Activated naive CD4-positive, alpha-beta T cell treated with anti-CD3 and anti-CD28 coated beads, Interleukin-2, amount 50 U/mL, for 24 hours (primary cell): ENCODE measurements at regions not wholly inside any gene's neighbourhood (a gene's known extent, or its start where the extent isn't known, plus 50 kb on each side); places are given as distances from the start of the nearest gene placed in this dataset.

Source experiments
- H3K27ac Mint-ChIP-seq: one replicate; pipeline ENCODE4 v1.8.0; 2021; ENCODE audit warnings: mild to moderate bottlenecking, mixed read lengths
- H3K27me3 Mint-ChIP-seq: one replicate; pipeline ENCODE4 v1.8.0; 2021; ENCODE audit warnings: mixed read lengths
- H3K36me3 Mint-ChIP-seq: one replicate; pipeline ENCODE4 v1.8.0; 2021; ENCODE audit warnings: mixed read lengths
- H3K4me1 Mint-ChIP-seq: one replicate; pipeline ENCODE4 v1.8.0; 2021; ENCODE audit warnings: mixed read lengths
- H3K4me3 Mint-ChIP-seq: one replicate; pipeline ENCODE4 v1.8.0; 2021; ENCODE audit warnings: mild to moderate bottlenecking, mixed read lengths
- H3K9me3 Mint-ChIP-seq: one replicate; pipeline ENCODE4 v1.8.0; 2021; ENCODE audit warnings: mixed read lengths

GRCh38 chr5:39815711-39816110, 390.9 kb upstream of the DAB2 start:
- Mint-ChIP-seq H3K4me1 (no peaks in the 10 kb centered on the region), H3K4me3 (no peak overlapping the region), H3K27me3 (peaks cover 14% of the 10 kb centered on the region), H3K36me3 (no peaks in the 10 kb centered on the region), H3K9me3 (no peaks in the 10 kb centered on the region), H3K27ac (no peak overlapping the region)

DNA sequence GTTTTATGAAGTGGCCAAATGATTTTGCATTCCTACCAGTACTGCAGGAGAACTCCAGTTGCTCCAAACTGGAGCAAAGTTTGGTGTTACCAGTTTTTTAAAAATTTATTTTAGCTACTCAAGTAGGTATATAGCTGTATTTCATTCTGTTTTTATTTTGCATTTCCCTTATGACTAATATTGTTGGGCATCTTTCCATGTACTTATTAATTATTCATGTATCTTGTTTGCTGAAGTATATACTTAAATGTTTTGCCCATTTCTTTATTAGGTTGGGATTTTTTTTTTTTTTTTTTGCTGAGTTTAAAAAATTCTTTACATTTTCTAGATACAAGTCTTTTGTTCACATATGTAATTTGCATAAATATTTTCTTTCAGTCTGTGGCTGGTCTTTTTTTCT, 386.6 kb upstream of the DAB2 start:
- Mint-ChIP-seq H3K4me3 (no peak overlapping the region), H3K9me3 (no peaks in the 10 kb centered on the region), H3K27ac (no peak overlapping the region), H3K36me3 (no peaks in the 10 kb centered on the region), H3K4me1 (no peaks in the 10 kb centered on the region), H3K27me3 (peaks cover 10% of the 10 kb centered on the region)

- H3K27ac Mint-ChIP-seq, result no peak overlapping the region
- H3K4me1 Mint-ChIP-seq, result no peaks in the 10 kb centered on the region
- peaks cover 10% of the 10 kb centered on the region for H3K27me3 Mint-ChIP-seq
- no peaks in the 10 kb centered on the region for H3K9me3 Mint-ChIP-seq
- no peak overlapping the region for H3K4me3 Mint-ChIP-seq
- no peaks in the 10 kb centered on the region for H3K36me3 Mint-ChIP-seq
Measured at GRCh38 chr5:39808656-39809055, 383.9 kb upstream of the DAB2 start.

DNA sequence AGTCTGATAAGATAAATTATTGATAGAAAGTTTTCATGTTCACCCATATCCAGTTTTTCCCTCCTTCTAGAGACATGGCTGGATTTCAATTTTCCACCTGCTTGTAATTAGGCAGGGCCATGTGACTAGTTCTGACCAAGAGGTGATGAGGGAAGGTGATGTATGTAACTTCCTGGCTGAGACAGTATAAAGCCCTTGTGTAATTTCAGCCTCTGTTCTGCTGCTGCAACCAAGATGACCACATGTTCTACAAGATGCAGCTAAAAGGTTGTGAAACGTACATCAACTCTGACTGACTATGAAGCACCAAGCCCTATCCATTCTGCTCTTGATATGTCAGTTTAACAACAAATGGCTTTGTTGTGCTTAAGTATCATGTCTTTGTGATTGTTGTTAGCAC, 376.5 kb upstream of the DAB2 start:
- Mint-ChIP-seq H3K27ac (no peak overlapping the region), H3K4me3 (no peak overlapping the region), H3K27me3 (peaks cover 7% of the 10 kb centered on the region), H3K36me3 (no peaks in the 10 kb centered on the region), H3K4me1 (no peaks in the 10 kb centered on the region), H3K9me3 (no peaks in the 10 kb centered on the region)

- H3K4me3 Mint-ChIP-seq, result no peak overlapping the region
Measured at GRCh38 chr5:39800042-39800601, 375.3 kb upstream of the DAB2 start.

DNA sequence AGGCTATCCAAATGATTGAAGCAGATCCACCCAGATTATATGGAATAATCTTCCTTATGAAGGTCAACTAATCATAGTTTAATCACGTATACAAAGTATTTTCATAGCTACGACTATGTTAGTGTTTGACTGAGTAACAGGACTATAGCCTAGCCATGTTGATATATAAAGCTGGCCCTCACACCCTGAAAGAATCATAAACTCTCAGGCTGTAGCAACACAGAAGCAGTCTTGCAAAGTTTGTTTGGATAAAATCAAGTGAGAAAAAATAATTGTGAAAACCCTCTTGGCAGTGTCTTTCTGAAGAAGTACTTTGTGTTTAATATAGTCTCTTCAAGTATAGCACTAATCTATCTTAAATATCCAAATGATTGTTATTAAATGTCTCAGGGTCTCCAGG, 374.5 kb upstream of the DAB2 start:
- no peaks in the 10 kb centered on the region for H3K36me3 Mint-ChIP-seq
- H3K9me3 Mint-ChIP-seq, result no peaks in the 10 kb centered on the region
- no peak overlapping the region for H3K27ac Mint-ChIP-seq
- H3K4me1 Mint-ChIP-seq, result no peaks in the 10 kb centered on the region
- peaks cover 6% of the 10 kb centered on the region for H3K27me3 Mint-ChIP-seq
- no peak overlapping the region for H3K4me3 Mint-ChIP-seq

More at GRCh38 chr5:39800042-39800601, 375.3 kb upstream of the DAB2 start:
- H3K4me1 Mint-ChIP-seq, result no peaks in the 10 kb centered on the region
- no peaks in the 10 kb centered on the region for H3K9me3 Mint-ChIP-seq
- H3K27me3 Mint-ChIP-seq, result peaks cover 7% of the 10 kb centered on the region
- H3K27ac Mint-ChIP-seq, result no peak overlapping the region
- H3K36me3 Mint-ChIP-seq, result no peaks in the 10 kb centered on the region

GRCh38 chr5:39794513-39795210, 369.9 kb upstream of the DAB2 start:
- peaks cover 7% of the 10 kb centered on the region for H3K9me3 Mint-ChIP-seq
- peaks cover 1% of the 10 kb centered on the region for H3K27me3 Mint-ChIP-seq
- H3K36me3 Mint-ChIP-seq, result no peaks in the 10 kb centered on the region
- H3K4me3 Mint-ChIP-seq, result no peak overlapping the region
- no peaks in the 10 kb centered on the region for H3K4me1 Mint-ChIP-seq
- no peak overlapping the region for H3K27ac Mint-ChIP-seq

DNA sequence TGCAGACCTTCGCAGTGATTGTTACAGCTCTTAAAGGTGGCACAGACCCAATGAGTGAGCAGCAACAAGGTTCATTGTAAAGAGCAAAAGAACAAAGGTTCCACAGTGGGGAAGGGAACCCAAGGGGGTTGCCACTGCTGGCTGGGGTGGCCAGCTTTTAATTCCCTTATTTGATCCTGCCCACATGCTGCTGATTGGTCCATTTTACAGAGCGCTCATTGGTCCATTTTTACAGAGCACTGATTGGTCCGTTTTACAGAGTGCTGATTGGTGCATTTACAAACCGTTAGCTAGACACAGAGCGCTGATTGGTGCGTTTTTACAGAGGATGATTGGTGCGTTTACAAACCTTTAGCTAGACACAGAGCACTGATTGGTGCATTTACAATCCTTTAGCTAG, 360.6 kb upstream of the DAB2 start:
- Mint-ChIP-seq H3K4me3 (no peak overlapping the region), H3K27ac (no peak overlapping the region), H3K36me3 (no peaks in the 10 kb centered on the region), H3K27me3 (peaks cover 4% of the 10 kb centered on the region), H3K9me3 (no peaks in the 10 kb centered on the region), H3K4me1 (no peaks in the 10 kb centered on the region)

- no peak overlapping the region for H3K4me3 Mint-ChIP-seq
- H3K27ac Mint-ChIP-seq, result no peak overlapping the region
- no peaks in the 10 kb centered on the region for H3K9me3 Mint-ChIP-seq
- H3K36me3 Mint-ChIP-seq, result no peaks in the 10 kb centered on the region
- peaks cover 8% of the 10 kb centered on the region for H3K27me3 Mint-ChIP-seq
- H3K4me1 Mint-ChIP-seq, result no peaks in the 10 kb centered on the region
Measured at GRCh38 chr5:39783756-39784421, 359.1 kb upstream of the DAB2 start.

DNA sequence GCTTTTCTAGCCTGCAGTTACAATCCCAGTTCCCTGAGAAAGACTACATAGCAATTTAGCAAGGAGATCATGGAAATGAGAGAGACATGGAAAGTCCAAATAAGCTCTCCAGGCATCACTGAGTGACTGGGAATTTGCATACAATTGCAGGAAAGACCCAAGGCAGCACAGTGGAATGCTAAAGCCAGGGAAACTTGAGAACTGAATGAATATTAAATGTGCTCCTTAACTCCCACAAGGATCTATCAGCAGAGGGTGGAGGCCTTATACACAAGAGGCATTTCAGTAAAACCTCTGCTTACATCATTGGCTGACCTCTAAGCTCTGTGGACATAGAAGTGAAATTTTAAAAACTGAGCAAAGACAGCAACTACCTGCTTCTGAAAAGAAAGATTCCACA, 355.6 kb upstream of the DAB2 start:
- H3K4me3 Mint-ChIP-seq, result no peak overlapping the region
- peaks cover 14% of the 10 kb centered on the region for H3K27me3 Mint-ChIP-seq
- H3K27ac Mint-ChIP-seq, result no peak overlapping the region
- no peaks in the 10 kb centered on the region for H3K36me3 Mint-ChIP-seq
- no peaks in the 10 kb centered on the region for H3K9me3 Mint-ChIP-seq
- H3K4me1 Mint-ChIP-seq, result no peaks in the 10 kb centered on the region

- Mint-ChIP-seq H3K36me3 (no peaks in the 10 kb centered on the region), H3K27ac (no peak overlapping the region), H3K4me1 (no peaks in the 10 kb centered on the region), H3K9me3 (no peaks in the 10 kb centered on the region), H3K27me3 (peaks cover 14% of the 10 kb centered on the region), H3K4me3 (no peak overlapping the region)
Measured at GRCh38 chr5:39779831-39780230, 355.1 kb upstream of the DAB2 start.

- Mint-ChIP-seq H3K27ac (no peak overlapping the region), H3K9me3 (peaks cover under 1% of the 10 kb centered on the region), H3K36me3 (no peaks in the 10 kb centered on the region), H3K4me1 (no peaks in the 10 kb centered on the region), H3K27me3 (peaks cover 20% of the 10 kb centered on the region), H3K4me3 (no peak overlapping the region)
Measured at GRCh38 chr5:39775797-39776365, 351.1 kb upstream of the DAB2 start.

DNA sequence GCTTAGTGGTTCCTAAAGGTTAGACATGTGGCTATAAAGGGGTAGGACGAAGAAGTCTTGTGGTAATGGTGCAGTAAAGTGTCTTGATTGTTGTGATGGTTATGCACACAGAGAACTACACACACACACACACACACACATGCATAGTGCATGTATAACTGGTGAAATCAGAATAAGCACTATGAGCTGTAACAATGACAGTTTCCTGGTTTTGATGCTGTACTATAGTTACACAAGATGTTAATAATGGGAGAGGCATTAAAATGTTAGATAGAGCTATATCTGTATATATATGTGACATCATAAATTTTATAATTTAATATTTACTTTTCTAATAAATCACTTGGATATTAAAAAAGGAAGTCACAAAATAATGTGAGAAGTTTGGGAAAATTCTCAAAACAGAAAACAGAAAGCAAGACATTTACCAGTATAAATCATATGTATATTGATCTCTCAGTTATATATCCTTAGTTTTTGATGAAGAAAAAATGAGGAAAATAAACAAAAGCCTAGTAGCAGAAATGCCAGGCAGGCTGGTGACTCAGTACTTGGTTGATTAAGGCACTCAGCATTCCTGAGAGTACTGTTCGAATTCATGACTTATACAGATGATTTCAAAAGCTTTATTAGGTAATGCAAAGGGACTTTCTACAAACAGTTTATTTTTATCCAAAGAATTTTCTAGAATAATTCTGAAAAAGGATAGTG, 350.5 kb upstream of the DAB2 start:
- H3K4me1 Mint-ChIP-seq, result no peaks in the 10 kb centered on the region
- no peak overlapping the region for H3K27ac Mint-ChIP-seq
- no peak overlapping the region for H3K4me3 Mint-ChIP-seq
- peaks cover 23% of the 10 kb centered on the region for H3K27me3 Mint-ChIP-seq
- H3K36me3 Mint-ChIP-seq, result no peaks in the 10 kb centered on the region
- H3K9me3 Mint-ChIP-seq, result peaks cover 5% of the 10 kb centered on the region

DNA sequence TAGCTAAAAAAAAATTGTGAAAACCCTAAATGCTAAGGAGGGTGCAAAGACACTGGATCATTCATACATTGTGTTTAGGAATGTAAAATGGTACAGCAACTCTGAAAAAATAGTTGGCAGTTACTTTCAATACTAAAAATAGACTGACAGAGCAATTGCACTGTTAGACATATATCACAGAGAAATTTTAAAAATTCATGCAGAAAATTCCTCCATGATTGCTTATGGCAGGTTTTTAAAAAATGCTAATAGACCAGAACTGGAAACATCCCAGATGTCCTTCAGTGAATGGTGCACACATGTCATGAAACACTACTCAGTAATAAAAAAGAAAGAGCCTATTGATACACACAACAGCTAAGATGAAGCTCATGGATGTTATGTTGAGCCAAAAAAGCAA, 349.8 kb upstream of the DAB2 start:
- Mint-ChIP-seq H3K27me3 (peaks cover 23% of the 10 kb centered on the region), H3K4me3 (no peak overlapping the region), H3K9me3 (peaks cover 5% of the 10 kb centered on the region), H3K36me3 (no peaks in the 10 kb centered on the region), H3K27ac (no peak overlapping the region), H3K4me1 (no peaks in the 10 kb centered on the region)

- Mint-ChIP-seq H3K27me3 (peaks cover 24% of the 10 kb centered on the region), H3K9me3 (peaks cover 5% of the 10 kb centered on the region), H3K27ac (no peak overlapping the region), H3K4me1 (no peaks in the 10 kb centered on the region), H3K4me3 (no peak overlapping the region), H3K36me3 (no peaks in the 10 kb centered on the region)
Measured at GRCh38 chr5:39772307-39772706, 347.5 kb upstream of the DAB2 start.

DNA sequence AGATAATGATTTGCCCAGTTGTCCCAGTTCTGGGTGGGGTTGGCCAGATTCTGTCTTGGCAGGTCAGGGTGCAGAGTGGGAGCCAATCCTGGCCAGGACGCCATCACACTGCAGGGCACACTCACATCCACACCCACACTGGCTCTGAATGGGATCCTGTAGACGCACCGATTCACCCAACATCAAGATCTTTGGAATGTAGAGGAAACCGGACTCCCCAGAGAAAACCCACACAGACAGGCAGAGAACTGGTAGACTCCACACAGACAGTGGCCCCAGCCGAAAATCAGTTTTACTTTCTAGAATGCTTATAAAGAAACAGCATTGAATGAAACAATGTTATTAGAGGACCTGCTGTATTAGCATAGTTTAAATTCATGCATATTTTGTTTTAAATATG, 343.1 kb upstream of the DAB2 start:
- Mint-ChIP-seq H3K27me3 (peaks cover 26% of the 10 kb centered on the region), H3K4me3 (no peak overlapping the region), H3K27ac (no peak overlapping the region), H3K9me3 (peaks cover 5% of the 10 kb centered on the region), H3K4me1 (no peaks in the 10 kb centered on the region), H3K36me3 (no peaks in the 10 kb centered on the region)
